Sigmoid colon (tissue), 4 donors: ENCODE measurements at regions not wholly inside any gene's neighbourhood (a gene's known extent, or its start where the extent isn't known, plus 50 kb on each side); places are given as distances from the start of the nearest gene placed in this dataset.

Experiments used
- CTCF ChIP-seq, 4 experiments: fragments of 450-650 bp in 3 of 4; fragments of 200-600 bp in 1 of 4; IDR thresholded peaks; one replicate each; pipeline ENCODE4 v1.5.1; 2016 to 2019; ENCODE audit warnings: antibody characterized with exemption in 4 of 4, mild to moderate bottlenecking in 3 of 4, moderate library complexity in 2 of 4
- EP300 ChIP-seq, 4 donors: sonication (generic); formaldehyde crosslinking; IDR thresholded peaks; one replicate each; pipeline ENCODE4 v1.6.1; 2017; ENCODE audit warnings: antibody characterized with exemption in 4 of 4
- POLR2A ChIP-seq, 2 donors: fragments of 450-650 bp; IDR thresholded peaks; one replicate each; pipeline ENCODE4 v1.6.1; 2016; ENCODE audit warnings: antibody characterized with exemption in 2 of 2, mild to moderate bottlenecking in 2 of 2, moderate library complexity in 2 of 2
- POLR2AphosphoS5 ChIP-seq, 4 donors: sonication (generic); formaldehyde crosslinking; IDR thresholded peaks; one replicate each; pipeline ENCODE4 v1.6.1; 2017; ENCODE audit warnings: antibody characterized with exemption in 4 of 4

- TF ChIP-seq CTCF (IDR thresholded peaks at IDR 0.05) (no peak), EP300 (IDR thresholded peaks at IDR 0.05) (no peak), POLR2A (IDR thresholded peaks at IDR 0.05) (no peak), POLR2AphosphoS5 (IDR thresholded peaks at IDR 0.05) (no peak)
These were observed 121.4 kb upstream of the MAP3K7 start for GRCh38 chr6:90708206-90708737.
